ENCODE measurements at regions not wholly inside any gene's neighbourhood (a gene's known extent, or its start where the extent isn't known, plus 50 kb on each side); places are given as distances from the start of the nearest gene placed in this dataset.

GRCh38 chr13:104968876-104969275, 1566.6 kb downstream of the EFNB2 start:
- TF ChIP-seq CTCF (conservative IDR thresholded peaks at IDR 0.05; ENCODE audit: control insufficient read depth, insufficient read depth, low read depth, low read length): no peak
- no peak for DNase-seq (ENCODE audit: low read depth)

GRCh38 chr13:104967836-104968630, 1567.4 kb downstream of the EFNB2 start:
- DNase-seq (ENCODE audit: low read depth): no peak
- TF ChIP-seq CTCF (conservative IDR thresholded peaks at IDR 0.05; ENCODE audit: control insufficient read depth, insufficient read depth, low read depth, low read length): no peak

More at GRCh38 chr13:104968876-104969275, 1566.6 kb downstream of the EFNB2 start:
- H3K4me3 ChIP-seq (ENCODE audit: control insufficient read depth, low read depth, low read length): no peak overlapping the region

GRCh38 chr13:104967376-104967775, 1568.1 kb downstream of the EFNB2 start:
- H3K4me3 ChIP-seq (ENCODE audit: control insufficient read depth, low read depth, low read length): no peak overlapping the region
- TF ChIP-seq CTCF (conservative IDR thresholded peaks at IDR 0.05; ENCODE audit: control insufficient read depth, insufficient read depth, low read depth, low read length): no peak
- DNase-seq (ENCODE audit: low read depth): no peak

More at GRCh38 chr13:104967836-104968630, 1567.4 kb downstream of the EFNB2 start:
- no peak overlapping the region for H3K4me3 ChIP-seq (ENCODE audit: control insufficient read depth, low read depth, low read length)

GRCh38 chr13:104962411-104962810, 1573.1 kb downstream of the EFNB2 start:
- no peak overlapping the region for H3K4me3 ChIP-seq (ENCODE audit: control insufficient read depth, low read depth, low read length)
- TF ChIP-seq CTCF (conservative IDR thresholded peaks at IDR 0.05; ENCODE audit: control insufficient read depth, insufficient read depth, low read depth, low read length): no peak
- no peak for DNase-seq (ENCODE audit: low read depth)

- no peak overlapping the region for H3K4me3 ChIP-seq (ENCODE audit: control insufficient read depth, low read depth, low read length)
- no peak for TF ChIP-seq CTCF (conservative IDR thresholded peaks at IDR 0.05; ENCODE audit: control insufficient read depth, insufficient read depth, low read depth, low read length)
- DNase-seq (ENCODE audit: low read depth): no peak
These were observed 1574.2 kb downstream of the EFNB2 start for GRCh38 chr13:104961246-104961645.

GRCh38 chr13:104954210-104954609, 1581.3 kb downstream of the EFNB2 start:
- peak; percentile 38 for DNase-seq (ENCODE audit: low read depth)
- no peak overlapping the region for H3K4me3 ChIP-seq (ENCODE audit: control insufficient read depth, low read depth, low read length)
- TF ChIP-seq CTCF (conservative IDR thresholded peaks at IDR 0.05; ENCODE audit: control insufficient read depth, insufficient read depth, low read depth, low read length): no peak
